ENCODE measurements at regions not wholly inside any gene's neighbourhood (a gene's known extent, or its start where the extent isn't known, plus 50 kb on each side); places are given as distances from the start of the nearest gene placed in this dataset.

DNA sequence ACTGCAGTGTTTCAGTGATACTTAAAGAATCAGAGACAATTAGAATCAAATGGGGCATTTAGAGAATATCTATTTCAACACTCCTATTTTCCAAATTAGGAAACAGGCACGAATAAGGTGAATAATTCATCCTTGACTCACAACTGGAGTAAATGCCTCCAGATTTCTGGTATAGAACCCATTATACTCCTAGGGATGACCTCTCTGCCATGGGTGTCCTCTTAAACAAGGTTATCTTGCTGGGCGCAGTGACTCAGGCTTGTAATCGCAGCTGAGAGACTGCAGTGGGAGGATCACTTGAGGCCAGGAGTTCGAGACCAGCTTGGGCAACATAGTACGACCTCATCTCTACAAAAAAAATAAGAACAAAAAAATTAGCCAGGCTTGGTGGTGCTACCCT is 139.8 kb upstream of the ELAC2 start:
- 75 to 81% (median 79%) methylated on average over 5 of the region's 5 CpGs for WGBS, 4 donors
- Histone ChIP-seq H3K36me3 (replicated peaks in 1 of 2) (no peaks in the 10 kb centered on the region), H3K4me1 (replicated peaks in 1 of 2) (no peaks in the 10 kb centered on the region), H3K4me3 (no peak overlapping the region), H3K27ac (no peak overlapping the region), H3K27me3 (no peaks in the 10 kb centered on the region), H3K9me3 (replicated peaks in 1 of 3) (no peaks in the 10 kb centered on the region)
- intact Hi-C loops (cut with DNase I), result no loop called here
- DNase-seq, result no peak
- TF ChIP-seq POLR2A (IDR thresholded peaks at IDR 0.05) (no peak), CTCF (IDR thresholded peaks at IDR 0.05) (no peak)

GRCh38 chr17:13154930-13155329 is 137.1 kb upstream of the ELAC2 start:
- Histone ChIP-seq H3K36me3 (replicated peaks in 1 of 2) (no peaks in the 10 kb centered on the region), H3K27ac (no peak overlapping the region), H3K9me3 (replicated peaks in 1 of 3) (no peaks in the 10 kb centered on the region), H3K27me3 (no peaks in the 10 kb centered on the region), H3K4me1 (replicated peaks in 1 of 2) (no peaks in the 10 kb centered on the region), H3K4me3 (no peak overlapping the region)
- TF ChIP-seq CTCF (IDR thresholded peaks at IDR 0.05), result no peak
- TF ChIP-seq POLR2A (IDR thresholded peaks at IDR 0.05), result no peak
- intact Hi-C loops (cut with DNase I), result no loop called here
- 65 to 75% (median 66%) methylated on average over 4 of the region's 4 CpGs for WGBS, 4 donors
- DNase-seq, result no peak

DNA sequence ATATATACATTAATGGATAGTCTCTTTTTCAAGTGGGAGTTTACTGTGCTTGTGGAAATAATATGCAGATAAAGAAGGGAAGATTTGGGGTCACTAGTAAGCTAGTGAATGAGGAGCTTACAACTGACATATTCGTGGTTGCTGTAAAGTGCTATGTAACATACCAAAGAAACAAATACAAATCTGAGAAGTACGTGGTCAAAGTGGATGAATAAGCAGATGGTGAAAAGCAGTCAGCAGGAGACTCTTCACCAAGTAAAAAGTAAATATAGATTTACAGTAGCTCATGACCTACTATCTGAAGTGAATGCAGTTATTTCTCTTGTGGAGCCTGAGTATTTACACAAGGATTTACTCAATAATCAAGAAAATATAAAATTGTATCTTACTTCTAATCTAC is 136.6 kb upstream of the ELAC2 start:
- H3K36me3 ChIP-seq (replicated peaks in 1 of 2), result no peaks in the 10 kb centered on the region
- no peak for DNase-seq
- no peak for TF ChIP-seq CTCF (IDR thresholded peaks at IDR 0.05)
- TF ChIP-seq POLR2A (IDR thresholded peaks at IDR 0.05), result no peak
- H3K27me3 ChIP-seq, result no peaks in the 10 kb centered on the region
- H3K4me3 ChIP-seq, result no peak overlapping the region
- no peak overlapping the region for H3K27ac ChIP-seq
- no peaks in the 10 kb centered on the region for H3K4me1 ChIP-seq (replicated peaks in 1 of 2)
- H3K9me3 ChIP-seq (replicated peaks in 1 of 3), result no peaks in the 10 kb centered on the region
- 68 to 77% (median 73%) methylated on average over 2 of the region's 2 CpGs for WGBS, 4 donors
- intact Hi-C loops (cut with DNase I), result no loop called here

DNA sequence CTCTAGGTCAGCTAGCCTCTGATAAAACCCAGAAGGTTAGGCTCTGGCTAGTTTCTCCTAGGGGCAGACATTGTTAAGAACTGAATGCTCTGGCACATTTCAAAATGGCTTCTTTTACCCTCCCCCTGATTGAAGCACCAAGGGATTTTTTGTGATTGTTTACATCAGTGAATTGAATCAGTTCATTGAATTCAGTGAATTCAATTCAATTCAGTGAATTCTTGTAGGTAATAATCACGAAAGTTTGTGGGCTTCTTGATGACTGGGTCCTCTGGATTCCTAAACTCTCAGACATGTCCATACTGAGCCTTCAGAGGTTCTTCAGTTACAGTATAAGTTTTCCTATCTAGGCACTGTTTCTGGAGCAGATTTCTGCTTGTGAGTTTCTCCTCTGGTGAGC is 135.2 kb upstream of the ELAC2 start:
- no peak for TF ChIP-seq CTCF (IDR thresholded peaks at IDR 0.05)
- TF ChIP-seq POLR2A (IDR thresholded peaks at IDR 0.05), result no peak
- WGBS, 4 donors, result 60 to 67% (median 64%) methylated on average over 1 of the region's 1 CpG
- intact Hi-C loops (cut with DNase I), result no loop called here

More for the DNA sequence above, 135.2 kb upstream of the ELAC2 start:
- no peaks in the 10 kb centered on the region for H3K27me3 ChIP-seq
- no peak for DNase-seq
- H3K4me1 ChIP-seq (replicated peaks in 1 of 2), result no peaks in the 10 kb centered on the region
- H3K36me3 ChIP-seq (replicated peaks in 1 of 2), result no peaks in the 10 kb centered on the region
- H3K9me3 ChIP-seq (replicated peaks in 1 of 3), result no peaks in the 10 kb centered on the region
- H3K4me3 ChIP-seq, result no peak overlapping the region
- no peak overlapping the region for H3K27ac ChIP-seq
